ENCODE measurements at regions not wholly inside any gene's neighbourhood (a gene's known extent, or its start where the extent isn't known, plus 50 kb on each side); places are given as distances from the start of the nearest gene placed in this dataset.

DNA sequence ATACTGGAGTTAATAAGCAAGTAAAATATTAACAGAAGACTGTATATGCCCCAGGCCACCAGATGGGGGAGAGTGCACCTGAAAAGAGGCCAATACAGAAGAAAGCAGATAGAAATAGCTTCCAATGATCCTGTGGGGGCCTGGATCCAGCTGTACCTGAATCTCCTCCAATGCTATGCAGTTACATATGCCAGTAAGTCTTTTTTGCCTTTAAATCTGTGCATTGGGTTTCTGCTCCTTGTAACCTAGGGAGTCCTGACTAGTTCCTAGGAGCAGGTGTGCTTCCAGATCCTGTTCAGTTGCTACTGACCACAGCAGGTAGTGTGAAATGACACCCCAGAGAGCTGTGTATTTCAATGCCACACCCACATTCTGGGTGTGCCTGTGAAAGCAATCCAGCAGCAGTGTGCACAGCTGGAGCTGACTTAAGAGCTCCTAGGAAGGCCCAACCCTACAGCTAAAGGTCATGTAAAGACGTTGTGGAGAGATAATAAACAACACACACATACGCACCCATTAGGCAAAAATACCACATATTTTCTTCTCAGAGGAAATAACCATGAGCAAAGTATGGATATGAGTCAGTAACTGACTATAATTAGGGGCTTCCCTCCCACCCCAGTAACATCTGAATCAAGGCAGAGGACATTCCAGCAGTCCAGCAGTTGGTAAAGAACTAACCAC lies 62.2 kb upstream of the AKAP13 start:
- Histone ChIP-seq H3K27ac (no peak overlapping the region), H3K36me3 (no peaks in the 10 kb centered on the region), H3K27me3 (no peaks in the 10 kb centered on the region), H3K4me1 (ENCODE audit: insufficient read depth) (no peaks in the 10 kb centered on the region), H3K9me3 (no peaks in the 10 kb centered on the region), H3K4me3 (no peak overlapping the region)
- no peak for DNase-seq
- intact Hi-C loops (cut with DNase I): no loop called here
- TF ChIP-seq, protein P1, sequence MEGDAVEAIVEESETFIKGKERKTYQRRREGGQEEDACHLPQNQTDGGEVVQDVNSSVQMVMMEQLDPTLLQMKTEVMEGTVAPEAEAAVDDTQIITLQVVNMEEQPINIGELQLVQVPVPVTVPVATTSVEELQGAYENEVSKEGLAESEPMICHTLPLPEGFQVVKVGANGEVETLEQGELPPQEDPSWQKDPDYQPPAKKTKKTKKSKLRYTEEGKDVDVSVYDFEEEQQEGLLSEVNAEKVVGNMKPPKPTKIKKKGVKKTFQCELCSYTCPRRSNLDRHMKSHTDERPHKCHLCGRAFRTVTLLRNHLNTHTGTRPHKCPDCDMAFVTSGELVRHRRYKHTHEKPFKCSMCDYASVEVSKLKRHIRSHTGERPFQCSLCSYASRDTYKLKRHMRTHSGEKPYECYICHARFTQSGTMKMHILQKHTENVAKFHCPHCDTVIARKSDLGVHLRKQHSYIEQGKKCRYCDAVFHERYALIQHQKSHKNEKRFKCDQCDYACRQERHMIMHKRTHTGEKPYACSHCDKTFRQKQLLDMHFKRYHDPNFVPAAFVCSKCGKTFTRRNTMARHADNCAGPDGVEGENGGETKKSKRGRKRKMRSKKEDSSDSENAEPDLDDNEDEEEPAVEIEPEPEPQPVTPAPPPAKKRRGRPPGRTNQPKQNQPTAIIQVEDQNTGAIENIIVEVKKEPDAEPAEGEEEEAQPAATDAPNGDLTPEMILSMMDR (IDR thresholded peaks at IDR 0.05): no peak
- no peak for TF ChIP-seq EP300 (IDR thresholded peaks at IDR 0.05)
- no peak for TF ChIP-seq POLR2A (IDR thresholded peaks at IDR 0.05)
- WGBS, 3 donors: 32 to 44% (median 43%) methylated on average over 2 of the region's 2 CpGs

DNA sequence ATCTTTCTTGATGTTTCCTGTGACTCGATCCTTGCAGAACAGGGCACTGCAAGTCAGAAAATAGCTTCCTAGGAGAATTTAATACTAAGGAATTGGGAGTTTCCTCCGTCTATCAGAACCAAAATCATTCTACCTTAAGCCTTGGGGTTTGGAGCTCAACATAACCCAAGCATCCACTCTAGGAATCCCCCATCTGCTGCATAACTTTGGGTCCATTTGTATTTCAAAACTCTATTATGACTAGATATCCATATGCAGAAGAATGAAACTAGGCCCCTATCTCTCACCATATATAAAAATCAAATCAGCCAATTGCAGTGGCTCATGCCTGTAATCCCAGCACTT lies 61.7 kb upstream of the AKAP13 start:
- no peak overlapping the region for H3K27ac ChIP-seq
- no peak overlapping the region for H3K4me3 ChIP-seq
- peaks cover 1% of the 10 kb centered on the region for H3K4me1 ChIP-seq (ENCODE audit: insufficient read depth)
- 66 to 80% (median 71%) methylated on average over 2 of the region's 2 CpGs for WGBS, 3 donors
- intact Hi-C loops (cut with DNase I): no loop called here
- DNase-seq: no peak
- TF ChIP-seq, protein P1 (IDR thresholded peaks at IDR 0.05): no peak
- TF ChIP-seq POLR2A (IDR thresholded peaks at IDR 0.05): no peak
- no peak for TF ChIP-seq EP300 (IDR thresholded peaks at IDR 0.05)
- no peaks in the 10 kb centered on the region for H3K27me3 ChIP-seq
- no peaks in the 10 kb centered on the region for H3K36me3 ChIP-seq
- H3K9me3 ChIP-seq: no peaks in the 10 kb centered on the region

DNA sequence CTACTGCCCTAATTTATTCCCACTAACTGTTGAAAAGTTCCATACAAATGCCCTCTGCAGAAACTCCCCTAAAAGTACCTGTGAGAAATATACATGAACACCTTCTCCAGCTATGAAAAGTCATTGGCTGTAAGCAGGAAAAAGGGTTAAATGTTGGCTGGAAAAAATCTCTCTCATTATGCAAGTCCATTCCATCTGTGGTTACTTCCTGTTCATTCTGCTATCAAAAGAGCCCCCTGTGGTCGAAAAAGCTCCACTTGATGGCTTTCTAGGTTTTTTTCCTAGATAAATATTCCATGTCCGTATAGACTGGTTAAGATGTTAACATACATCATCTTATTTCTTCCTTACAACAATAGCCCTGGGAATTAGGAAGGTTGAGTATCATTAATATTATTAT lies 56.2 kb upstream of the AKAP13 start:
- Histone ChIP-seq H3K4me3 (no peak overlapping the region), H3K4me1 (ENCODE audit: insufficient read depth) (peaks cover 1% of the 10 kb centered on the region), H3K9me3 (no peaks in the 10 kb centered on the region), H3K27ac (no peak overlapping the region), H3K36me3 (no peaks in the 10 kb centered on the region), H3K27me3 (no peaks in the 10 kb centered on the region)
- TF ChIP-seq POLR2A (IDR thresholded peaks at IDR 0.05) (no peak), EP300 (IDR thresholded peaks at IDR 0.05) (no peak)
- TF ChIP-seq, protein P1 (IDR thresholded peaks at IDR 0.05): no peak
- DNase-seq: no peak
- intact Hi-C loops (cut with DNase I): no loop called here
- 18 to 24% (median 23%) methylated on average over 2 of the region's 2 CpGs for WGBS, 3 donors

DNA sequence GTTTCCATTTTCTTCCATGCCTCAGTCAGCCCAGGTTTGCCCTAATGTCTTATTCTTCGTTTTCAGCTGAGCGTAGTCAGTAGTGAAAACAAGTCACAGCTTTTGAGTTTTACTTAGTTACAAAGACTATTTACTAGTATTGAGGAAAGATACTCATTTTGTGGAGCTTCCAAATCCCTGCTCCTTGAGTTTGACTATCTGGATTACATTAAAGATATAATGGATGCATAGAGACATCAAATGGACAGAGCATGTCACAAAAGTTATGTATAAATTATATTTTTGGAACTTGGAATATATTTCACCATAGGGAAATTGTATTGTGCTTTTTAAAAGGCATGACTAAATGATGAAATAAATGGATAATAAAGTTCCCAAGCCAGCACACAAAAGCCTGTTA lies 54.6 kb upstream of the AKAP13 start:
- DNase-seq: no peak
- Histone ChIP-seq H3K27ac (no peak overlapping the region), H3K27me3 (no peaks in the 10 kb centered on the region), H3K4me3 (no peak overlapping the region), H3K36me3 (no peaks in the 10 kb centered on the region), H3K4me1 (ENCODE audit: insufficient read depth) (peaks cover 2% of the 10 kb centered on the region), H3K9me3 (no peaks in the 10 kb centered on the region)
- intact Hi-C loops (cut with DNase I): no loop called here
- TF ChIP-seq EP300 (IDR thresholded peaks at IDR 0.05) (no peak), POLR2A (IDR thresholded peaks at IDR 0.05) (no peak)
- TF ChIP-seq, protein P1 (IDR thresholded peaks at IDR 0.05): no peak
- WGBS, 3 donors: 82 to 85% (median 84%) methylated on average over 2 of the region's 2 CpGs
